ENCODE measurements at regions not wholly inside any gene's neighbourhood (a gene's known extent, or its start where the extent isn't known, plus 50 kb on each side); places are given as distances from the start of the nearest gene placed in this dataset.
A peak's percentile ranks its signal among the peaks of the same experiment; 100 is the strongest.
"Not testable (repeated sequence)": the region's sequence is repeated elsewhere in the genome, so short reads cannot be mapped to it uniquely, and the experiment has no call there.

DNA sequence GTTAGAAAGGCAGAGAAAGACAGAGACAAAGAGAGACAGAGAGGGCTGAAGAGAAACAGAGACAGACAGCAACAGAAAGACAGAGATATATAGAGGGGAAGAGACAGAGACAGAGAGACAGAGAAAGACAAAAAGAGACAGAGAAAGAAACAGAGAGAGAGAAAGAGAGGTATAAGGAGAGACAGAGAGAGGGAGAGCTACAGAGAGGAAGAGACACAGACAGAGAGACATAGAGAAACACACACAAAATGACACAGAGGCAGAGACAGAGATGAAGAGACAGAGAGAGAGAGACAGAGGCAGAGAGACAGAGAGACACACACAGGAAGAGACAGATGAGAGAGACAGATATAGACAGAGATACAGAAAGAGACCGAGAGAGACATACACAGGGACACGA is 168.6 kb downstream of the TMEM121 start (continued):
- TF ChIP-seq, protein P1, sequence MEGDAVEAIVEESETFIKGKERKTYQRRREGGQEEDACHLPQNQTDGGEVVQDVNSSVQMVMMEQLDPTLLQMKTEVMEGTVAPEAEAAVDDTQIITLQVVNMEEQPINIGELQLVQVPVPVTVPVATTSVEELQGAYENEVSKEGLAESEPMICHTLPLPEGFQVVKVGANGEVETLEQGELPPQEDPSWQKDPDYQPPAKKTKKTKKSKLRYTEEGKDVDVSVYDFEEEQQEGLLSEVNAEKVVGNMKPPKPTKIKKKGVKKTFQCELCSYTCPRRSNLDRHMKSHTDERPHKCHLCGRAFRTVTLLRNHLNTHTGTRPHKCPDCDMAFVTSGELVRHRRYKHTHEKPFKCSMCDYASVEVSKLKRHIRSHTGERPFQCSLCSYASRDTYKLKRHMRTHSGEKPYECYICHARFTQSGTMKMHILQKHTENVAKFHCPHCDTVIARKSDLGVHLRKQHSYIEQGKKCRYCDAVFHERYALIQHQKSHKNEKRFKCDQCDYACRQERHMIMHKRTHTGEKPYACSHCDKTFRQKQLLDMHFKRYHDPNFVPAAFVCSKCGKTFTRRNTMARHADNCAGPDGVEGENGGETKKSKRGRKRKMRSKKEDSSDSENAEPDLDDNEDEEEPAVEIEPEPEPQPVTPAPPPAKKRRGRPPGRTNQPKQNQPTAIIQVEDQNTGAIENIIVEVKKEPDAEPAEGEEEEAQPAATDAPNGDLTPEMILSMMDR (IDR thresholded peaks at IDR 0.05), result no peak

DNA sequence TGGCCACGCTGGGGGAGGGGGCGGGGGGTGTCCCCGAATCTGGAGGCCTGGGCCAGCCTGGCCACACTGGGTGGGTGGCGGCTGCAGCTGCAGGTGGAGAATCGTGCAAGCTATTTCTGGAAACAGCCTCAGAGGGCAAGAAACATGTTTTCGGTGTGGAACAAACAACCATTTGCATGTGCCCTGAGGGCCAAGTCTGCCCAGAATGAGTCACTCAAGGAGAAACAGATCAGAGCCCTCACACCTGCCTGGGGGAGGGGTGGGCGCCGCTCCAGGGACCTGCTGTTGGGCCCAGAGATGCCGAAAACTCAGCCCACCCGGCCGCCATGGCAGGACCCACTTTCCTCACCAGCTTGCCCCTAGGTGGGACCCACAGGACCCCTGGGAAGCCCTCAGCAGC is 170.0 kb downstream of the TMEM121 start:
- H3K4me3 ChIP-seq; FAIRE-seq; DNase-seq (ENCODE audit: low read depth in 1 of 2, low spot score in 1 of 2); H3K4me1 ChIP-seq; H3K9me3 ChIP-seq; CTCF ChIA-PET; H3K27ac ChIP-seq; POLR2A ChIA-PET; H3K4me2 ChIP-seq: not testable (repeated sequence)
- peak in 1 of 2 experiments; percentile 21; a peak in 1 of 6 replicates for ATAC-seq
- WGBS (ENCODE audit: missing lambda C conversion rate), result no CpG with 5 or more reads among the region's 11 CpGs

DNA sequence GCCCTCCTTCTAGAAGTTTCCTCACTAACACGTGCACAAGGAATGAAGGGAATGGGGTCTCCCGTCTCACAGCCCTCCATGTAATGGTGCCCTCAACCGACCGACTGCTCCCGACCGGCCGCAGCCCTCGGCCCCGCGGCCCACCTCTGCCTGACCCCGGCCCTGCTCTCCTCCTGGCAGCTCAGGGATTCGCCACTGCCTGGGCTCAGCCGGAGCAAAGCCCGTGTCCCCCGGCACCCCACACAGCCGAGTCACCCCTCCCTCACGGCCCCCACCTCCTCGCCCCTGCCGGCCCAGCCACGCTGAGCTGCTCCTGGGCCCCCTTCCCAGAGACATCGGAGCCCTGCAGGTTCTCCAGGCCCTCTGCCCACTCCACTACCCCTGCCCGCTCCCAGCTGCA is 171.0 kb downstream of the TMEM121 start:
- ATAC-seq; DNase-seq (ENCODE audit: low read depth in 1 of 2, low spot score in 1 of 2); FAIRE-seq; POLR2A ChIA-PET; H3K4me3 ChIP-seq; H3K4me1 ChIP-seq; CTCF ChIA-PET; H3K4me2 ChIP-seq; H3K9me3 ChIP-seq; H3K27ac ChIP-seq: not testable (repeated sequence)
- 93% methylated on average over 13 of the region's 22 CpGs for WGBS (ENCODE audit: missing lambda C conversion rate)

DNA sequence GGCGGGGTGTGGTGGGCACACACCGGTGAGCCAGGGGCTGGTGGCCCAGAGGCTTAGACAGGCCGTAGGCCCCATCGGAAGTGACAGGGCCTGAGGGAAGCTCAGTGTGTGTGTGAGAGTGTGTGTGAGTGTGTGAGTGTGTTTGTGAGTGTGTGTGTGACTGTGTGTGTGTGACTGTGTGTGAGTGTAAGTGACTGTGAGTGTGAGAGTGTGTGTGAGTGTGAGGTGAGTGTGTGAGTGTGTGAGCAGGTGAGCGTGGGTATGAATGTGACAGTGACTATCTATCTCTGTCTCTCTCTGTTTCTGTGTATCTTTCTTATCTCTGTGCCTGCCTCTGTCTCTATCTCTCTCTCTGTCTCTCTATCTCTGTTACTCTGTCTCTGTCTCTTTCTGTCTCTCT is 171.6 kb downstream of the TMEM121 start:
- CTCF ChIA-PET; DNase-seq (ENCODE audit: low read depth in 1 of 2, low spot score in 1 of 2); H3K27ac ChIP-seq; H3K9me3 ChIP-seq; H3K4me3 ChIP-seq; POLR2A ChIA-PET; ATAC-seq; H3K4me1 ChIP-seq; FAIRE-seq; H3K4me2 ChIP-seq: not testable (repeated sequence)
- 91% methylated on average over 5 of the region's 5 CpGs for WGBS (ENCODE audit: missing lambda C conversion rate)

DNA sequence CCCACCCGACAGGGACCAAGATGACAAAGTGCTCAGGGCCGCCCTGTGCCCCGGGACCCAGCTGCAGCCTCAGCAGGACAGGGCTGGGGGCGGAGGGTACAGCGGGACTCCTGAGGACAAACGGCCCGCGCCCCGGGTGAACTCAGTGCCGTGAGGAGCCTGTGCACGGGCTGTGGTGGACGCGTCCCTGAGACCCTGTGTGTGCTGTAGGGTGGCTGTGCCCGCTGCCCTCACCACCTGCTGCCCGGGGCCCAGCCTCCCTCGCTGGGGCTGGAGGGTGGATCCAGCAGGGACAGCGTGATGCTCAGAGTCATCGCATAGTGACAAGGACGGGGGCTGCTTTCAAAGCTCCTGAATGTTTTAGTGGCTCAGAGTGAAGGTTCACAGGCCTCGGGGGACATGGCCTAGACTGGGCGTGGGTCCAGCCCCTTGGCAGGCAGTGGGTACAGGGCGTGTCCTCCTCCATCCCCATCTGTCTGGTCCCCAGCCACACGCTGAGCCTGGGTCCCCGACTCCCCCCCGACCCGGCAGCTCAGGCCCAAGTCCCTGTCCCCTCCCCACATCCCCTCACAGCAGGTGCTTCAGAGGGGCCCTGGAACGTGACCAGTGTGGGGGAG is 172.7 kb downstream of the TMEM121 start:
- FAIRE-seq; H3K9me3 ChIP-seq; H3K4me2 ChIP-seq; H3K27ac ChIP-seq; CTCF ChIA-PET; POLR2A ChIA-PET; H3K4me3 ChIP-seq; DNase-seq (ENCODE audit: low read depth in 1 of 2, low spot score in 1 of 2); H3K4me1 ChIP-seq: not testable (repeated sequence)
- WGBS (ENCODE audit: missing lambda C conversion rate), result 85% methylated on average over 12 of the region's 27 CpGs
- ATAC-seq, result peak; percentile 35 to 66

DNA sequence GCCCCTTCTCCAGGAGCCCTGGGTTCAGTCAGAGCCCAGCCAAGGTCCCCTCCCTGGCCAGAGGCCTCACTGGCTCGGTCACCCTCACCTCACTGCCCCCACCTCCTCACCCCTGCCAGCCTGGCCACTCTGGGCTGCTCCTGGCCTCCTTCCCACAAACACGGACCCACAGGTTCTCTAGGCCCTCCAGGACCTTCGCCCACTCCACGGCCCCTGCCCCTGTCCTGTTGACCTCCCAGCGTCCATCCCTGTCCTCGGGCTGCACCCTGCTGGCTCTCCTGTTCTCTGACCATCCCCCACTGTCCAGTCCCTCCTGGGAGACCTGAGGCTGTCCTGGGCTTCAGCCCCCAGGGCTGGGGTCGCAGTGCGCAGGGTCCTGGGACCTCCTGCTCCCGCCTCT is 173.3 kb downstream of the TMEM121 start:
- POLR2A ChIA-PET; DNase-seq (ENCODE audit: low read depth in 1 of 2, low spot score in 1 of 2); CTCF ChIA-PET: not testable (repeated sequence)

DNA sequence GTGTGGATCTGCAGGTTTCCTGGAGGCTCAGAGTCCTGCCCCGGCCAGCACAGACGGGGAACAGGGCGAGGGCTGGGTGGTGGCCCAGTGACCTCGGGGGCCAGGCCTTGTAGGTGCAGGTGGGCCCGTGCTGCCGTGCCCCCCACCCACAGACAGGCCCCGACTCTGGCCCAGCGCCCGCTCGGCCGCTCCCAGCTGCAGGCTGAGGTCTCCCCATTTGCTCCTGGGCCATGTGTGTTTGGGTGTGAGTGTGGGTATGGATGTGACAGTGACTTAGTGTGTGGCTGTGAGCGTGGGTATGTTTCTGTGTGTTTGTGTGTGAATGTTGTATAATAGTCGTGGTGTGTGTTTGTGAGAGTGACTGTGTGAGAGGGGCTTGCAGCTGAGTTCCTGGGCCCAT is 173.8 kb downstream of the TMEM121 start:
- DNase-seq (ENCODE audit: low read depth in 1 of 2, low spot score in 1 of 2); H3K4me2 ChIP-seq; CTCF ChIA-PET; H3K9me3 ChIP-seq; H3K4me1 ChIP-seq; H3K4me3 ChIP-seq; FAIRE-seq; POLR2A ChIA-PET; H3K27ac ChIP-seq: not testable (repeated sequence)
- WGBS (ENCODE audit: missing lambda C conversion rate), result 71% methylated on average over 12 of the region's 13 CpGs
- ATAC-seq, result peak in 1 of 2 experiments; percentile 7; a peak in 3 of 6 replicates

More for the DNA sequence above, 173.3 kb downstream of the TMEM121 start:
- 67% methylated on average over 7 of the region's 9 CpGs for WGBS (ENCODE audit: missing lambda C conversion rate)
- not testable (repeated sequence) for H3K9me3 ChIP-seq, FAIRE-seq, H3K4me3 ChIP-seq, H3K4me2 ChIP-seq, H3K27ac ChIP-seq, H3K4me1 ChIP-seq
- ATAC-seq, result peak; percentile 5 to 34; a peak in 4 of 6 replicates

DNA sequence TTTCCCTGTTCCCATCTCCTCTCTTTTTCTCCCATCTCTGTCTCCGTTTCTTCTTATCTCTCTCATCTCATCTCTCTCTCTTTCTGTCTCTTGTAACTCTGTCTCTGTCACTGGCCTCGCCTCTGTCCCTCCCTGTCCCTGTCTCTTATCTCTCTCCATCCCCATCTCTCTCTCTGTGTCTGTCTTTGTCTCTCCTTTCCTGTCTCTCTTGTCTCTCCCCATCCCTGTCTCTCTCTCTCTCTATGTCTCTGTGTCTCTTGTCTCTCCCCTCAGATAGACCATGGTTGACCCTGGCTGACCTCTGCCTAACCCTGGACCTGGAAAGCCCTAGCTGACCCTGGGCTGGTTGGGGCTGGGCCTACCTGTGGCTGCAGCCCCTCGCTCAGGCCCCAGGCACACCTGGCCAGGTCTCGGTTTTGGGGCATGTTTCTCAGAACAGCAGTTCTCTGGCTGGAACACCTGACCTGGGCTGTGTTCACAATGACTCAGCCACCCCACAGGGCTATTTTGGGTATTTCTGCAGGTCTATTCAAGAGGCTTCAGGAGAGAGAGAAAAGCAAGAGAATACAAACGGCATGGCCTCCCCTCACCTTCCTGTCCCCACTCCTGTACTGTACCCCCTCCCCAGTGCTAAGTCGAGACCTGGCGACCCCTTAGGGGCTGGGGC is 174.4 kb downstream of the TMEM121 start:
- ChIA-PET POLR2A (no interaction called here), CTCF (no interaction called here)
- no peak for FAIRE-seq
- H3K4me3 ChIP-seq, result no peak overlapping the region
- no peak overlapping the region for H3K4me2 ChIP-seq
- 58% methylated on average over 7 of the region's 7 CpGs for WGBS (ENCODE audit: missing lambda C conversion rate)
- H3K4me1 ChIP-seq, result no peaks in the 10 kb centered on the region
- no peak overlapping the region for H3K27ac ChIP-seq
- H3K9me3 ChIP-seq, result no peaks in the 10 kb centered on the region
- ATAC-seq, result no peak
- no peak for DNase-seq (ENCODE audit: low read depth in 1 of 2, low spot score in 1 of 2)
- TF ChIP-seq SREBF2 (IDR thresholded peaks at IDR 0.05) (no peak), EHF (CRISPR knock-in tag; IDR thresholded peaks at IDR 0.05) (no peak), HOXB5 (CRISPR knock-in tag; IDR thresholded peaks at IDR 0.05) (no peak), ZNF302 (CRISPR knock-in tag; IDR thresholded peaks at IDR 0.05) (no peak), EP300 (IDR thresholded peaks at IDR 0.05) (no peak), CBX8 (IDR thresholded peaks at IDR 0.05) (no peak), FOXS1 (CRISPR knock-in tag; IDR thresholded peaks at IDR 0.05) (no peak), EHMT2 (IDR thresholded peaks at IDR 0.05; ENCODE audit: low read depth) (no peak), RNF2 (IDR thresholded peaks at IDR 0.05; ENCODE audit: borderline replicate concordance, low read depth) (no peak), RCOR1 (IDR thresholded peaks at IDR 0.05; ENCODE audit: low read depth, low read length) (no peak), CHD2 (IDR thresholded peaks at IDR 0.05; ENCODE audit: low read length, partially characterized antibody) (no peak), RFX5 (IDR thresholded peaks at IDR 0.05) (no peak)
- TF ChIP-seq, protein P2, sequence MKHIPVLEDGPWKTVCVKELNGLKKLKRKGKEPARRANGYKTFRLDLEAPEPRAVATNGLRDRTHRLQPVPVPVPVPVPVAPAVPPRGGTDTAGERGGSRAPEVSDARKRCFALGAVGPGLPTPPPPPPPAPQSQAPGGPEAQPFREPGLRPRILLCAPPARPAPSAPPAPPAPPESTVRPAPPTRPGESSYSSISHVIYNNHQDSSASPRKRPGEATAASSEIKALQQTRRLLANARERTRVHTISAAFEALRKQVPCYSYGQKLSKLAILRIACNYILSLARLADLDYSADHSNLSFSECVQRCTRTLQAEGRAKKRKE (CRISPR knock-in tag; IDR thresholded peaks at IDR 0.05; ENCODE audit: low read depth), result no peak
